GM21825 (cell line): ENCODE measurements at regions not wholly inside any gene's neighbourhood (a gene's known extent, or its start where the extent isn't known, plus 50 kb on each side); places are given as distances from the start of the nearest gene placed in this dataset.

Experiments
- ATAC-seq: cut with Tn5 transposase; IDR thresholded peaks from one replicate; pipeline ENCODE4 v1.9.1; 2021; ENCODE audit warnings: mild to moderate bottlenecking, moderate library complexity; ENCODE audit not compliant: unreplicated experiment

GRCh38 chr2:35063836-35064235, 1291.7 kb upstream of the CRIM1 start:
- ATAC-seq = no peak

- ATAC-seq = no peak
Observed at GRCh38 chr2:35035883-35036282, 1319.7 kb upstream of the CRIM1 start.

- ATAC-seq = no peak
Observed at GRCh38 chr2:35033748-35034147, 1321.8 kb upstream of the CRIM1 start.

- ATAC-seq = no peak
Observed at GRCh38 chr2:35023545-35023944, 1332.0 kb upstream of the CRIM1 start.

- no peak for ATAC-seq
Observed at GRCh38 chr2:35000453-35000852, 1355.1 kb upstream of the CRIM1 start.

- ATAC-seq = no peak
Observed at GRCh38 chr2:34998741-34999140, 1356.8 kb upstream of the CRIM1 start.

- ATAC-seq = no peak
Observed at GRCh38 chr2:34997779-34998178, 1357.8 kb upstream of the CRIM1 start.

GRCh38 chr2:34995196-34995595, 1360.4 kb upstream of the CRIM1 start:
- ATAC-seq = no peak

GRCh38 chr2:34991508-34992274, 1363.9 kb upstream of the CRIM1 start:
- ATAC-seq = no peak

- ATAC-seq = no peak
Observed at GRCh38 chr2:34985474-34985873, 1370.1 kb upstream of the CRIM1 start.

GRCh38 chr2:34980689-34981088, 1374.9 kb upstream of the CRIM1 start:
- ATAC-seq = no peak

- ATAC-seq = no peak
Observed at GRCh38 chr2:34979148-34979547, 1376.4 kb upstream of the CRIM1 start.

GRCh38 chr2:34961822-34962221, 1362.7 kb upstream of the FAM98A start:
- no peak for ATAC-seq

- no peak for ATAC-seq
Observed at GRCh38 chr2:34954758-34955157, 1355.7 kb upstream of the FAM98A start.

GRCh38 chr2:34950797-34951196, 1351.7 kb upstream of the FAM98A start:
- no peak for ATAC-seq

GRCh38 chr2:34949316-34949715, 1350.2 kb upstream of the FAM98A start:
- no peak for ATAC-seq

- no peak for ATAC-seq
Observed at GRCh38 chr2:34936089-34936488, 1337.0 kb upstream of the FAM98A start.

- peak; percentile 93 for ATAC-seq
Observed at GRCh38 chr2:34912084-34912483, 1313.0 kb upstream of the FAM98A start.

- ATAC-seq = no peak
Observed at GRCh38 chr2:34909992-34910705, 1311.0 kb upstream of the FAM98A start.

GRCh38 chr2:34907812-34908211, 1308.7 kb upstream of the FAM98A start:
- no peak for ATAC-seq

GRCh38 chr2:34901739-34902138, 1302.6 kb upstream of the FAM98A start:
- no peak for ATAC-seq

GRCh38 chr2:34899079-34899478, 1300.0 kb upstream of the FAM98A start:
- ATAC-seq = no peak
